Liver (tissue), 3 donors: ENCODE measurements at regions not wholly inside any gene's neighbourhood (a gene's known extent, or its start where the extent isn't known, plus 50 kb on each side); places are given as distances from the start of the nearest gene placed in this dataset.

ENCODE experiments used
- ATF3 ChIP-seq: IDR thresholded peaks from 2 replicates; pipeline ENCODE4 v1.6.1; 2016; ENCODE audit warnings: antibody characterized with exemption
- CTCF ChIP-seq: fragments of 150-350 bp; IDR thresholded peaks from 2 replicates; pipeline ENCODE4 v1.5.1; 2017; ENCODE audit warnings: improper control_type of control experiment, low read depth, low read length; ENCODE audit not compliant: missing input control
- RAD21 ChIP-seq, 2 donors: IDR thresholded peaks; 2 replicates each; pipeline ENCODE4 v1.6.1; 2016; ENCODE audit warnings: antibody characterized with exemption in 2 of 2, mild to moderate bottlenecking in 2 of 2
- donor health status: healthy.
- donor health status: healthy.

- no peak for TF ChIP-seq CTCF
- TF ChIP-seq RAD21 (IDR thresholded peaks at IDR 0.05): no peak
- TF ChIP-seq ATF3: no peak
Observed at GRCh38 chr3:159432682-159433340, 555.8 kb upstream of the IL12A start.
